ENCODE measurements at regions not wholly inside any gene's neighbourhood (a gene's known extent, or its start where the extent isn't known, plus 50 kb on each side); places are given as distances from the start of the nearest gene placed in this dataset.

GRCh38 chr5:173777149-173777548 lies 111.0 kb upstream of the CPEB4 start:
- TF ChIP-seq POLR2A (IDR thresholded peaks at IDR 0.05; ENCODE audit: low read depth, low read length) (no peak), POU2F2 (IDR thresholded peaks at IDR 0.05; ENCODE audit: low read depth, low read length) (no peak), POLR2AphosphoS5 (IDR thresholded peaks at IDR 0.05; ENCODE audit: low read depth, low read length) (no peak)

Data from GM12891 (cell line).